Activated CD8-positive, alpha-beta memory T cell treated with anti-CD3 and anti-CD28 coated beads, Interleukin-2, amount 50 U/mL, for 48 hours (primary cell): ENCODE measurements at regions not wholly inside any gene's neighbourhood (a gene's known extent, or its start where the extent isn't known, plus 50 kb on each side); places are given as distances from the start of the nearest gene placed in this dataset.

Experiments
- DNase-seq: peaks from one replicate; pipeline ENCODE4 v3.0.0-alpha.2; 2020

GRCh38 chr1:58864654-58865053 lies 80.8 kb upstream of the JUN start:
- DNase-seq, result no peak

GRCh38 chr1:58866578-58866977 lies 82.7 kb upstream of the JUN start:
- DNase-seq, result no peak

- no peak for DNase-seq
Measured at GRCh38 chr1:58869638-58870297, 85.9 kb upstream of the JUN start.

GRCh38 chr1:58870298-58870676 lies 86.4 kb upstream of the JUN start:
- no peak for DNase-seq

- no peak for DNase-seq
Measured at GRCh38 chr1:58874342-58874741, 90.5 kb upstream of the JUN start.

GRCh38 chr1:58874757-58875755 lies 91.2 kb upstream of the JUN start:
- no peak for DNase-seq

- DNase-seq, result no peak
Measured at GRCh38 chr1:58879464-58879863, 95.6 kb upstream of the JUN start.

- DNase-seq, result no peak
Measured at GRCh38 chr1:58880592-58880991, 96.7 kb upstream of the JUN start.

- no peak for DNase-seq
Measured at GRCh38 chr1:58881471-58881994, 97.7 kb upstream of the JUN start.

- DNase-seq, result no peak
Measured at GRCh38 chr1:58882322-58882948, 98.6 kb upstream of the JUN start.

GRCh38 chr1:58883037-58883887 lies 99.4 kb upstream of the JUN start:
- no peak for DNase-seq

GRCh38 chr1:58883888-58884482 lies 100.1 kb upstream of the JUN start:
- DNase-seq, result no peak

GRCh38 chr1:58884706-58885661 lies 101.1 kb upstream of the JUN start:
- DNase-seq, result no peak

- DNase-seq, result no peak
Measured at GRCh38 chr1:58885998-58886397, 102.2 kb upstream of the JUN start.

GRCh38 chr1:58886611-58887010 lies 102.8 kb upstream of the JUN start:
- DNase-seq, result no peak

GRCh38 chr1:58887059-58887458 lies 103.2 kb upstream of the JUN start:
- DNase-seq, result no peak

- no peak for DNase-seq
Measured at GRCh38 chr1:58888833-58889232, 105.0 kb upstream of the JUN start.

- no peak for DNase-seq
Measured at GRCh38 chr1:58890113-58890512, 106.3 kb upstream of the JUN start.

GRCh38 chr1:58890609-58891008 lies 106.8 kb upstream of the JUN start:
- no peak for DNase-seq

GRCh38 chr1:58891347-58891746 lies 107.5 kb upstream of the JUN start:
- DNase-seq, result no peak
